ENCODE measurements at regions not wholly inside any gene's neighbourhood (a gene's known extent, or its start where the extent isn't known, plus 50 kb on each side); places are given as distances from the start of the nearest gene placed in this dataset.

DNA sequence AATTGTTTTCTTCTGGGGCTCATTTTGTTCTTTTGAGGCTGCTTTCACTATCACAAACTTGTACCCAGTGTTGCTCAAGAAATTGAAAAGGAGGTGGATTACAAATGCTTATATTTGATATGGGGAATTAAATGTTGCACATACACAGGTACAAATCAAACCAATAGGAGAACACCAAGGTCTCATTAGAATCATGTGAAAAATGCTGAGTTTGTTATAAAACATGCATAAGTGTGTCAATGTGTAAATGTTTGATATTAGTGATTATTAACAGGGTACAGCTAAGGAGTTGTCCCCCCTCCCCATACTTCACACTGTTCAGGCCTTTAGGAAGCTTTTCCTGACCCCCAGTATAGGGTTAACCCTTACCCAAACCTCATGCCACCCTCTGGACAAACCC, 971.2 kb upstream of the SEL1L start:
- no peak for DNase-seq
- no peak overlapping the region for H3K4me3 ChIP-seq
- no peak overlapping the region for H2AFZ ChIP-seq
- H3K27ac ChIP-seq = no peak overlapping the region
- H3K36me3 ChIP-seq (ENCODE audit: low read depth) = no peaks in the 10 kb centered on the region
- no peaks in the 10 kb centered on the region for H4K20me1 ChIP-seq (ENCODE audit: insufficient read depth)
- H3K4me2 ChIP-seq (ENCODE audit: unreplicated experiment) = no peak overlapping the region
- no peaks in the 10 kb centered on the region for H3F3A ChIP-seq (ENCODE audit: insufficient read depth)
- TF ChIP-seq EZH2phosphoT487 (IDR thresholded peaks at IDR 0.05; ENCODE audit: insufficient read depth, low read depth) (no peak), EZH2 (IDR thresholded peaks at IDR 0.05; ENCODE audit: insufficient read depth, poor library complexity, severe bottlenecking) (no peak)
- no peaks in the 10 kb centered on the region for H3K9me3 ChIP-seq (ENCODE audit: low read depth)
- H3K27me3 ChIP-seq (replicated peaks; ENCODE audit: insufficient read depth) = no peaks in the 10 kb centered on the region
- no peaks in the 10 kb centered on the region for H3K9me2 ChIP-seq (ENCODE audit: insufficient read depth)
- no peaks in the 10 kb centered on the region for H3K79me2 ChIP-seq (ENCODE audit: insufficient read depth)
- in situ Hi-C loops (cut with MboI) = no loop called here
- H3K9ac ChIP-seq = no peak overlapping the region
- no peaks in the 10 kb centered on the region for H3K4me1 ChIP-seq (ENCODE audit: insufficient read depth)

DNA sequence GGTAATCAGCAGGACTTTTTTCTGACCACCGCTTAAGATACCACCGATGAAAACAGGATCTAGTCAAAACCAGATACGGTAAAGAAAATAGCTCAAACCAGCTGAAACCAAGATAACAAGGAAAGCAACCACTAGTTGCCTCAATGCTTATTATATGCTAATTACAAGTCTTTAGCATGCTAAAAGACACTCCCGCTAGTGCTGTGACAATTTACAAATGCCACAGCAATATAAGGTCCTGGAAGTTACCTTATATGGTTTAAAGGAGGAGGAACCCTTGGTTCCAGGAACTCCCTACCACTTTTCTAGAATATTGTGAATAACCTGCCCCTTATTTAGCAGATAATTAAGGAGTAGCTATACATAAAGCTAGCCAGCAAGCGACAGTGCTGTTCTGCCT, 976.4 kb upstream of the SEL1L start:
- Histone ChIP-seq H3K9ac (no peak overlapping the region), H3K4me3 (no peak overlapping the region), H3K27me3 (replicated peaks; ENCODE audit: insufficient read depth) (no peaks in the 10 kb centered on the region), H3K4me2 (ENCODE audit: unreplicated experiment) (no peak overlapping the region), H2AFZ (no peak overlapping the region), H3K9me3 (ENCODE audit: low read depth) (no peaks in the 10 kb centered on the region), H3K79me2 (ENCODE audit: insufficient read depth) (no peaks in the 10 kb centered on the region), H3K36me3 (ENCODE audit: low read depth) (no peaks in the 10 kb centered on the region), H3K9me2 (ENCODE audit: insufficient read depth) (no peaks in the 10 kb centered on the region), H3F3A (ENCODE audit: insufficient read depth) (no peaks in the 10 kb centered on the region), H3K4me1 (ENCODE audit: insufficient read depth) (no peaks in the 10 kb centered on the region), H4K20me1 (ENCODE audit: insufficient read depth) (no peaks in the 10 kb centered on the region), H3K27ac (no peak overlapping the region)
- TF ChIP-seq EZH2 (IDR thresholded peaks at IDR 0.05; ENCODE audit: insufficient read depth, poor library complexity, severe bottlenecking) = no peak
- no peak for TF ChIP-seq EZH2phosphoT487 (IDR thresholded peaks at IDR 0.05; ENCODE audit: insufficient read depth, low read depth)
- in situ Hi-C loops (cut with MboI) = no loop called here
- no peak for DNase-seq
- WGBS, 2 experiments (ENCODE audit: low coverage in 1 of 2, low lambda C conversion rate in 2 of 2, missing lambda C conversion rate in 2 of 2) = 52 to 66% methylated on average over 5 of the region's 5 CpGs

DNA sequence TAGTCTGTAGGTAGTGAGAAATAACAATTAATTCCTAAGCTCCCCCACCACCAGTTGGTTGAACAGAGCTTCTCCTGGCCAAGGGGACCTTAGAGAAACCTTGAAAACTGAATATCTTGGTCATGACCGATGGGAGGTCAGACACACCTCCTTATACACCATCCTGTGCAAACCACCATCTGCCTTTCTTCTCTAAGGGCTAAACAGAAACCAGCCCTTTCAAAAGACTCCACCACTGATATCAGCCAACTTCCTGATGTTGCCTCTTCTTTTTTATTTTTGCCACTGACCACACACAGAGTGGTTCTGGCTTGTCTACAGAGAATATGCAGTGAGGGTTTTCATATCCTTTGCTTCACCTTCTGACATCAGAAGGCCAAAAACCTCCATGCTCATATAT, 977.7 kb upstream of the SEL1L start:
- no peak overlapping the region for H2AFZ ChIP-seq
- no peaks in the 10 kb centered on the region for H4K20me1 ChIP-seq (ENCODE audit: insufficient read depth)
- no peak overlapping the region for H3K4me3 ChIP-seq
- no peaks in the 10 kb centered on the region for H3K4me1 ChIP-seq (ENCODE audit: insufficient read depth)
- H3F3A ChIP-seq (ENCODE audit: insufficient read depth) = no peaks in the 10 kb centered on the region
- H3K27ac ChIP-seq = no peak overlapping the region
- no peak overlapping the region for H3K4me2 ChIP-seq (ENCODE audit: unreplicated experiment)
- H3K9me3 ChIP-seq (ENCODE audit: low read depth) = no peaks in the 10 kb centered on the region
- in situ Hi-C loops (cut with MboI) = no loop called here
- 10 to 16% methylated on average over 1 of the region's 1 CpG for WGBS, 2 experiments (ENCODE audit: low coverage in 1 of 2, low lambda C conversion rate in 2 of 2, missing lambda C conversion rate in 2 of 2)
- no peaks in the 10 kb centered on the region for H3K79me2 ChIP-seq (ENCODE audit: insufficient read depth)
- H3K9ac ChIP-seq = no peak overlapping the region
- no peaks in the 10 kb centered on the region for H3K36me3 ChIP-seq (ENCODE audit: low read depth)
- DNase-seq = no peak
- H3K9me2 ChIP-seq (ENCODE audit: insufficient read depth) = no peaks in the 10 kb centered on the region
- H3K27me3 ChIP-seq (replicated peaks; ENCODE audit: insufficient read depth) = no peaks in the 10 kb centered on the region
- TF ChIP-seq EZH2phosphoT487 (IDR thresholded peaks at IDR 0.05; ENCODE audit: insufficient read depth, low read depth) (no peak), EZH2 (IDR thresholded peaks at IDR 0.05; ENCODE audit: insufficient read depth, poor library complexity, severe bottlenecking) (no peak)

DNA sequence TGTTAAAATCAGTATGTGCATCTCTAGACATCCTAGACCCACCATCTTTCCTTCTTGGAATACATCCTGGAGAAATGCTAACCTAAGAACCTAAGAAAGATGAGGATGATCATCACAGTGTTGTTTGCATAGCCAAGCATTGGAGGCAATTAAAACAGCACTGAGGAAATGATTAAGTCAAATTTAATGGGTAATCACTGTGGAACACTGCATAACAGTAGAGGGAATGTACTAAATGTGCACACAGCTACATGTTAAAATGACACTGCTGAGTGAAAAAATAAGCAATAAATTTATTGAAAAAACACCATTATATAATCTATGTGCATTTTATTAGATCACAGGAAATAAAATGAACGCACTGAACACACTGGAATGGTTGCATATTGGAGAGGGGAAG, 987.1 kb upstream of the SEL1L start:
- WGBS, 2 experiments (ENCODE audit: low coverage in 1 of 2, low lambda C conversion rate in 2 of 2, missing lambda C conversion rate in 2 of 2) = 9 to 13% methylated on average over 1 of the region's 1 CpG
- DNase-seq = no peak
- Histone ChIP-seq H3K9ac (no peak overlapping the region), H2AFZ (no peak overlapping the region), H3K9me3 (ENCODE audit: low read depth) (peaks cover 3% of the 10 kb centered on the region), H3K4me1 (ENCODE audit: insufficient read depth) (no peaks in the 10 kb centered on the region), H3K4me2 (ENCODE audit: unreplicated experiment) (no peak overlapping the region), H3K4me3 (no peak overlapping the region), H3K9me2 (ENCODE audit: insufficient read depth) (no peaks in the 10 kb centered on the region), H3K27ac (no peak overlapping the region), H3K36me3 (ENCODE audit: low read depth) (no peaks in the 10 kb centered on the region), H4K20me1 (ENCODE audit: insufficient read depth) (no peaks in the 10 kb centered on the region), H3F3A (ENCODE audit: insufficient read depth) (no peaks in the 10 kb centered on the region), H3K27me3 (replicated peaks; ENCODE audit: insufficient read depth) (no peaks in the 10 kb centered on the region), H3K79me2 (ENCODE audit: insufficient read depth) (no peaks in the 10 kb centered on the region)
- in situ Hi-C loops (cut with MboI) = no loop called here
- no peak for TF ChIP-seq EZH2 (IDR thresholded peaks at IDR 0.05; ENCODE audit: insufficient read depth, poor library complexity, severe bottlenecking)
- no peak for TF ChIP-seq EZH2phosphoT487 (IDR thresholded peaks at IDR 0.05; ENCODE audit: insufficient read depth, low read depth)

DNA sequence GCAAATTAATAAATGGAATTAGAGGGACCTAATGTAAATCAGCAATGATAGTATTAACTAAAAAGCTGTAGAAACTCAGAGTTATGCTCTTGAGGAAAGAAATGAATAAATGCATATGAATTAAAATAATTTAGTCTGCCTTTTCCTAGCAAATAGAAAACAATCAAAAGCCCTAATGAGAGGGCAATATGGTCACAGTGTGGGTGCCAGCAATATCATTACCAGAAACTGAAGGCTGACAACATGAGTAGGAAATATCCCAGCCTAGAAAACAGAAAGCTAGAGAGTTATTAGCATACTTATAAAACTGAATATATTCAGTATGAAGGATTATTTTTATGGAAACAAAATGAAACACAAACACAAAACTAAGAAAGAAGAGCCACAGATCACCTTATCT, 987.5 kb upstream of the SEL1L start:
- in situ Hi-C loops (cut with MboI) = no loop called here
- no peak overlapping the region for H3K9ac ChIP-seq
- peaks cover 3% of the 10 kb centered on the region for H3K9me3 ChIP-seq (ENCODE audit: low read depth)
- no peak overlapping the region for H2AFZ ChIP-seq
- no peaks in the 10 kb centered on the region for H3F3A ChIP-seq (ENCODE audit: insufficient read depth)
- H3K4me1 ChIP-seq (ENCODE audit: insufficient read depth) = no peaks in the 10 kb centered on the region
- H3K79me2 ChIP-seq (ENCODE audit: insufficient read depth) = no peaks in the 10 kb centered on the region
- H3K4me2 ChIP-seq (ENCODE audit: unreplicated experiment) = no peak overlapping the region
- no peaks in the 10 kb centered on the region for H4K20me1 ChIP-seq (ENCODE audit: insufficient read depth)
- H3K27ac ChIP-seq = no peak overlapping the region
- no peak for DNase-seq
- no peaks in the 10 kb centered on the region for H3K27me3 ChIP-seq (replicated peaks; ENCODE audit: insufficient read depth)
- no peaks in the 10 kb centered on the region for H3K36me3 ChIP-seq (ENCODE audit: low read depth)
- no peaks in the 10 kb centered on the region for H3K9me2 ChIP-seq (ENCODE audit: insufficient read depth)
- no peak for TF ChIP-seq EZH2 (IDR thresholded peaks at IDR 0.05; ENCODE audit: insufficient read depth, poor library complexity, severe bottlenecking)
- TF ChIP-seq EZH2phosphoT487 (IDR thresholded peaks at IDR 0.05; ENCODE audit: insufficient read depth, low read depth) = no peak
- H3K4me3 ChIP-seq = no peak overlapping the region
